ENCODE measurements at regions not wholly inside any gene's neighbourhood (a gene's known extent, or its start where the extent isn't known, plus 50 kb on each side); places are given as distances from the start of the nearest gene placed in this dataset.

- no peaks in the 10 kb centered on the region for H3K36me3 ChIP-seq
- TF ChIP-seq CTCF (IDR thresholded peaks at IDR 0.05 in 8 of 11, conservative IDR thresholded peaks at IDR 0.05 in 3 of 11) (no peak), POLR2A (IDR thresholded peaks at IDR 0.05) (no peak), POLR2AphosphoS5 (IDR thresholded peaks at IDR 0.05) (no peak)
- intact Hi-C loops (cut with DNase I; ENCODE audit: low total_unique reads), result no loop called here
- peaks cover 0 to 6% (median 0%) of the 10 kb centered on the region in 7 donors for H3K27me3 ChIP-seq (replicated peaks in 1 of 7)
- no peaks in the 10 kb centered on the region for H3K9me3 ChIP-seq
- H3K4me3 ChIP-seq, result no peak overlapping the region
- DNase-seq, result no peak
- WGBS, 5 donors, result 78 to 91% (median 85%) methylated on average over 4 to 10 of the region's 10 CpGs
- H3K4me1 ChIP-seq, result no peaks in the 10 kb centered on the region
- H3K27ac ChIP-seq, result no peak overlapping the region
These were observed 309.2 kb upstream of the SHH start for GRCh38 chr7:156121434-156121833.

- Histone ChIP-seq H3K36me3 (no peaks in the 10 kb centered on the region), H3K27ac (no peak overlapping the region), H3K27me3 (replicated peaks in 1 of 7) (peaks cover 0 to 6% (median 0%) of the 10 kb centered on the region in 7 donors), H3K9me3 (no peaks in the 10 kb centered on the region), H3K4me3 (no peak overlapping the region), H3K4me1 (no peaks in the 10 kb centered on the region)
- intact Hi-C loops (cut with DNase I; ENCODE audit: low total_unique reads), result no loop called here
- no peak for DNase-seq
- 87 to 94% (median 91%) methylated on average over 17 of the region's 17 CpGs for WGBS, 5 donors
- no peak for TF ChIP-seq POLR2AphosphoS5 (IDR thresholded peaks at IDR 0.05)
- TF ChIP-seq CTCF (IDR thresholded peaks at IDR 0.05 in 8 of 11, conservative IDR thresholded peaks at IDR 0.05 in 3 of 11), result no peak
- TF ChIP-seq POLR2A (IDR thresholded peaks at IDR 0.05), result no peak
These were observed 308.3 kb upstream of the SHH start for GRCh38 chr7:156120552-156120951.

GRCh38 chr7:156119771-156120170 is 307.5 kb upstream of the SHH start:
- DNase-seq, result no peak

GRCh38 chr7:156118248-156118645 is 306.0 kb upstream of the SHH start:
- no peaks in the 10 kb centered on the region for H3K4me1 ChIP-seq
- H3K9me3 ChIP-seq, result no peaks in the 10 kb centered on the region
- no peak for DNase-seq
- intact Hi-C loops (cut with DNase I; ENCODE audit: low total_unique reads), result no loop called here
- H3K27me3 ChIP-seq (replicated peaks in 1 of 7), result peaks cover 0 to 6% (median 0%) of the 10 kb centered on the region in 7 donors
- no peak overlapping the region for H3K27ac ChIP-seq
- WGBS, 5 donors, result 54 to 83% (median 66%) methylated on average over 6 of the region's 6 CpGs
- no peak for TF ChIP-seq POLR2AphosphoS5 (IDR thresholded peaks at IDR 0.05)
- H3K36me3 ChIP-seq, result no peaks in the 10 kb centered on the region
- no peak overlapping the region for H3K4me3 ChIP-seq

More at GRCh38 chr7:156119771-156120170, 307.5 kb upstream of the SHH start:
- TF ChIP-seq POLR2A (IDR thresholded peaks at IDR 0.05) (no peak), POLR2AphosphoS5 (IDR thresholded peaks at IDR 0.05) (no peak), CTCF (IDR thresholded peaks at IDR 0.05 in 8 of 11, conservative IDR thresholded peaks at IDR 0.05 in 3 of 11) (no peak)
- Histone ChIP-seq H3K4me1 (no peaks in the 10 kb centered on the region), H3K36me3 (no peaks in the 10 kb centered on the region), H3K27me3 (replicated peaks in 1 of 7) (peaks cover 0 to 6% (median 0%) of the 10 kb centered on the region in 7 donors), H3K4me3 (no peak overlapping the region), H3K27ac (no peak overlapping the region), H3K9me3 (no peaks in the 10 kb centered on the region)
- 76 to 90% (median 82%) methylated on average over 6 of the region's 6 CpGs for WGBS, 5 donors
- intact Hi-C loops (cut with DNase I; ENCODE audit: low total_unique reads), result no loop called here
